PC-9 (cell line): ENCODE measurements at regions not wholly inside any gene's neighbourhood (a gene's known extent, or its start where the extent isn't known, plus 50 kb on each side); places are given as distances from the start of the nearest gene placed in this dataset.

Experiments used
- BruUV-seq: library from RNA; stranded (reverse); fragments of 400-500 nt; replicated peaks from 2 replicates; lab custom pipeline; 2021; lab: Mats Ljungman, UMichigan
- CTCF ChIA-PET: fragments of 300-600 bp; sonication (Branson Sonifier 250); formaldehyde crosslinking; loops from one replicate; lab custom pipeline; 2022; ENCODE audit warnings: antibody characterized with exemption; lab: Charles Lee
- POLR2A ChIA-PET: fragments of 300-600 bp; sonication (Branson Sonifier 250); formaldehyde crosslinking; loops from one replicate; lab custom pipeline; 2022; ENCODE audit warnings: antibody characterized with exemption; ENCODE audit not compliant: unreplicated experiment; lab: Charles Lee
- DNase-seq, 2 experiments: peaks; one replicate each; pipeline versions ENCODE4 v3.0.0 to v3.0.0-alpha.2; 2015 to 2022; ENCODE audit warnings: mixed read lengths in 1 of 2
- H2AFZ ChIP-seq: fragments of 200-600 bp; sonication (generic); 2 replicates; pipeline ENCODE4 v1.8.1; 2017; ENCODE audit warnings: antibody characterized with exemption
- H3F3A ChIP-seq: fragments of 200-600 bp; sonication (generic); 2 replicates; pipeline ENCODE4 v1.8.1; 2017; ENCODE audit warnings: antibody characterized with exemption, mild to moderate bottlenecking, low read depth; ENCODE audit not compliant: insufficient read depth
- H3K27ac ChIP-seq: fragments of 200-600 bp; sonication (generic); 2 replicates; pipeline ENCODE4 v1.6.1; 2016; ENCODE audit warnings: mixed run types
- H3K27me3 ChIP-seq: fragments of 200-600 bp; sonication (generic); 2 replicates; pipeline ENCODE4 v1.6.1; 2016; ENCODE audit warnings: low read depth, mixed run types; ENCODE audit not compliant: insufficient read depth
- H3K36me3 ChIP-seq: fragments of 200-600 bp; sonication (generic); 2 replicates; pipeline ENCODE4 v1.6.1; 2016; ENCODE audit warnings: low read depth, mixed run types
- H3K4me1 ChIP-seq: fragments of 200-600 bp; sonication (generic); replicated peaks from 2 replicates; pipeline ENCODE4 v1.6.1; 2016; ENCODE audit warnings: mixed run types; ENCODE audit not compliant: insufficient read depth
- H3K4me2 ChIP-seq: fragments of 200-600 bp; sonication (generic); 2 replicates; pipeline ENCODE4 v1.6.1; 2017; ENCODE audit warnings: mixed run types
- H3K4me3 ChIP-seq: fragments of 200-600 bp; sonication (generic); 2 replicates; pipeline ENCODE4 v1.6.1; 2016; ENCODE audit warnings: mixed run types
- H3K79me2 ChIP-seq: fragments of 200-600 bp; sonication (generic); 2 replicates; pipeline ENCODE4 v1.6.1; 2017; ENCODE audit warnings: low read depth, mixed run types
- H3K9me2 ChIP-seq: fragments of 200-600 bp; sonication (generic); 2 replicates; pipeline ENCODE4 v1.8.1; 2017; ENCODE audit warnings: mild to moderate bottlenecking; ENCODE audit not compliant: insufficient read depth
- H3K9me3 ChIP-seq: fragments of 200-600 bp; sonication (generic); 2 replicates; pipeline ENCODE4 v1.8.1; 2016; ENCODE audit warnings: low read depth; ENCODE audit not compliant: insufficient read depth
- H4K20me1 ChIP-seq: fragments of 200-600 bp; sonication (generic); 2 replicates; pipeline ENCODE4 v1.8.1; 2017; ENCODE audit not compliant: insufficient read depth
- EZH2 ChIP-seq: fragments of 200-600 bp; sonication (generic); IDR thresholded peaks from 2 replicates; pipeline ENCODE4 v1.8.0; 2017; ENCODE audit warnings: antibody characterized with exemption, low read depth
- intact Hi-C: fragments of 100-400 bp; cut with micrococcal nuclease; formaldehyde crosslinking; loops from one replicate; pipeline ENCODE4 v1.10.0; 2022; ENCODE audit not compliant: unreplicated experiment
- TF ChIP-seq, protein P1 (sequence below): fragments of 200-600 bp; sonication (generic); conservative IDR thresholded peaks from 2 replicates; pipeline ENCODE4 v1.6.1; 2017; ENCODE audit warnings: mixed run types, antibody characterized with exemption, mild to moderate bottlenecking, moderate library complexity

DNA sequence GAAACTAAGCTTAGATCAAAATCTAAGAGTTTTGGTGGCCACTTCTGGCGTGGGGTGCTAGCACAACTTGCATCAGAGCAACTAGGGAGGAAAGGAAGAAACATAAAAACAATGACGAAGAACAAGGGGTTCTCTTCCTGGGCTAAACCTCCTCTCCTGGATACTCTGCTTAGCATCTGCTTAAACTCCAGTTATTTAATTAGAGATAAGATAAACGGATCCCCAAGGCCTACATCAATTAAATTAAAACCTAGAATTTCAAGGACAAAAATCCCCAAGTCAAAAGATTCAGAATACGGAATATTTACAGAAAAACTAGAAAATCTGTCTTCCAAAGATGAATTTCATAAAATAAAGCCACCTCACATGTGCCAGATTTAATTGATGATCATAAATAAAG, 281.9 kb downstream of the SHOX2 start:
- BruUV-seq = no TSS peak
- Histone ChIP-seq H3K27ac (no peak overlapping the region), H3F3A (no peaks in the 10 kb centered on the region), H3K4me1 (no peaks in the 10 kb centered on the region), H3K79me2 (no peaks in the 10 kb centered on the region), H3K9me3 (no peaks in the 10 kb centered on the region), H3K36me3 (no peaks in the 10 kb centered on the region), H3K9me2 (no peaks in the 10 kb centered on the region), H3K27me3 (no peaks in the 10 kb centered on the region), H3K4me3 (no peak overlapping the region), H4K20me1 (no peaks in the 10 kb centered on the region), H2AFZ (no peak overlapping the region), H3K4me2 (no peak overlapping the region)
- intact Hi-C loops = no loop called here
- POLR2A ChIA-PET = no interaction called here
- no peak for TF ChIP-seq EZH2
- TF ChIP-seq, protein P1, sequence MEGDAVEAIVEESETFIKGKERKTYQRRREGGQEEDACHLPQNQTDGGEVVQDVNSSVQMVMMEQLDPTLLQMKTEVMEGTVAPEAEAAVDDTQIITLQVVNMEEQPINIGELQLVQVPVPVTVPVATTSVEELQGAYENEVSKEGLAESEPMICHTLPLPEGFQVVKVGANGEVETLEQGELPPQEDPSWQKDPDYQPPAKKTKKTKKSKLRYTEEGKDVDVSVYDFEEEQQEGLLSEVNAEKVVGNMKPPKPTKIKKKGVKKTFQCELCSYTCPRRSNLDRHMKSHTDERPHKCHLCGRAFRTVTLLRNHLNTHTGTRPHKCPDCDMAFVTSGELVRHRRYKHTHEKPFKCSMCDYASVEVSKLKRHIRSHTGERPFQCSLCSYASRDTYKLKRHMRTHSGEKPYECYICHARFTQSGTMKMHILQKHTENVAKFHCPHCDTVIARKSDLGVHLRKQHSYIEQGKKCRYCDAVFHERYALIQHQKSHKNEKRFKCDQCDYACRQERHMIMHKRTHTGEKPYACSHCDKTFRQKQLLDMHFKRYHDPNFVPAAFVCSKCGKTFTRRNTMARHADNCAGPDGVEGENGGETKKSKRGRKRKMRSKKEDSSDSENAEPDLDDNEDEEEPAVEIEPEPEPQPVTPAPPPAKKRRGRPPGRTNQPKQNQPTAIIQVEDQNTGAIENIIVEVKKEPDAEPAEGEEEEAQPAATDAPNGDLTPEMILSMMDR = no peak
- no peak for DNase-seq
- CTCF ChIA-PET = no interaction called here

DNA sequence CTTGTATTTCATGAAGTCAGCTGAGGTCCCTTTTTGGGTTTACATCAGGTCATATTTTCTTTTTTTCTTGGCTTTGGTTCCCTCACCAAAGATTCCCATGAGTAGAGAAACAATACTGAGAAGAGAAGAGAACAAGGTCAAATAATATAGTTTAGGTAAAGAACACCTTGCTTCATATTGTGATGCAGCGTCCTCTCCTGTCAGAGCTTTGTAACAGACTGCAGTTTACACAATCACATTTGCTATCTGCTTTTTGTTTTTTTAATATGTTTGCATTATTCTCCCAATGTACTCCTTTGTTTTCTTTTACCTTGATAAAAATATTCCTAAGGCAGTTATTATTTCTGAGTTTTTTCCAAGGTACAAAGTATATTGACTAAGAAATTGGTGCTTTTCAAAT, 283.2 kb downstream of the SHOX2 start:
- no peaks in the 10 kb centered on the region for H3K36me3 ChIP-seq
- no peaks in the 10 kb centered on the region for H3K79me2 ChIP-seq
- POLR2A ChIA-PET = no interaction called here
- H3K9me3 ChIP-seq = no peaks in the 10 kb centered on the region
- no peaks in the 10 kb centered on the region for H3K27me3 ChIP-seq
- H3F3A ChIP-seq = no peaks in the 10 kb centered on the region
- H3K27ac ChIP-seq = no peak overlapping the region
- no peak overlapping the region for H3K4me3 ChIP-seq
- no peak for DNase-seq
- H3K9me2 ChIP-seq = no peaks in the 10 kb centered on the region
- H2AFZ ChIP-seq = peak overlapping the region; percentile 18; the same call in 1 of the 2 replicates
- BruUV-seq = no TSS peak
- no peaks in the 10 kb centered on the region for H4K20me1 ChIP-seq
- no peak overlapping the region for H3K4me2 ChIP-seq
- TF ChIP-seq, protein P1 = no peak
- no peak for TF ChIP-seq EZH2
- H3K4me1 ChIP-seq = no peaks in the 10 kb centered on the region
- CTCF ChIA-PET = no interaction called here
- intact Hi-C loops = no loop called here

DNA sequence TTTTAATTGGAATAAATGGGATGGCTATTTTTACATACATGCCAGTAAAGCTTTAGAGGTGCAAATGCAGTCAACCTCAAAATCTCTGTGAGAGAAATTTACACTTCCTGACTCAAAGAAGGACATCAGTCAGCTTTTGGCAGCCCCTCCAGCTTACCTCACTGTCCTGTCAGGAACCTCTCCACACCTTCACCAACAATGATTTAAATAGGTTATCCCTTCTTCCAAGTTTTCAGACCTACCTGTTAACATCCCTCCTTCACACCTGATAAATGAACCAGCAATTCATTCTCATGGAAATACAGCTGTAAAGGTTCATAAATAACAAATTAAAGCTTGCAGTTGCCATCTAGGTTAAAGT, 286.1 kb downstream of the SHOX2 start:
- TF ChIP-seq EZH2 = no peak
- Histone ChIP-seq H3K36me3 (no peaks in the 10 kb centered on the region), H3K27me3 (no peaks in the 10 kb centered on the region), H4K20me1 (no peaks in the 10 kb centered on the region), H3K4me2 (no peak overlapping the region), H3K9me3 (no peaks in the 10 kb centered on the region), H3F3A (no peaks in the 10 kb centered on the region), H3K9me2 (no peaks in the 10 kb centered on the region), H3K4me3 (no peak overlapping the region), H3K27ac (no peak overlapping the region), H2AFZ (no peak overlapping the region), H3K79me2 (no peaks in the 10 kb centered on the region), H3K4me1 (no peaks in the 10 kb centered on the region)
- intact Hi-C loops = no loop called here
- ChIA-PET CTCF (no interaction called here), POLR2A (no interaction called here)
- BruUV-seq = no TSS peak
- DNase-seq = no peak
